ENCODE measurements at regions not wholly inside any gene's neighbourhood (a gene's known extent, or its start where the extent isn't known, plus 50 kb on each side); places are given as distances from the start of the nearest gene placed in this dataset.
"Not testable (repeated sequence)": the region's sequence is repeated elsewhere in the genome, so short reads cannot be mapped to it uniquely, and the experiment has no call there.

GRCh38 chr10:109663122-109663521 lies 260.2 kb downstream of the XPNPEP1 start:
- no peak for DNase-seq (ENCODE audit: low spot score)

DNA sequence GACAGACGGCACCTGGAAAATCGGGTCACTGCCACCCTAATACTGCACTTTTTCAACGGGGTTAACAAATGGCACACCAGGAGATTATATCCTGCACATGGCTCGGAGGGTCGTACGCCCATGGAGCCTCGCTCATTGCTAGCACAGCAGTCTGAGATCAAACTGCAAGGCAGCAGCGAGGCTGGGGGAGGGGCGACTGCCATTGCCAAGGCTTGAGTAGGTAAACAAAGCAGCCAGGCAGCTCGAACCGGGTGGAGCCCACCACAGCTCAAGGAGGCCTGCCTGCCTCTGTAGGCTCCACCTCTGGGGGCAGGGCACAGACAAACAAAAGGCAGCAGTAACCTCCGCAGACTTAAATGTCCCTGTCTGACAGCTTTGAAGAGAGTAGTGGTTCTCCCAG lies 270.7 kb downstream of the XPNPEP1 start:
- not testable (repeated sequence) for DNase-seq (ENCODE audit: low spot score)

DNA sequence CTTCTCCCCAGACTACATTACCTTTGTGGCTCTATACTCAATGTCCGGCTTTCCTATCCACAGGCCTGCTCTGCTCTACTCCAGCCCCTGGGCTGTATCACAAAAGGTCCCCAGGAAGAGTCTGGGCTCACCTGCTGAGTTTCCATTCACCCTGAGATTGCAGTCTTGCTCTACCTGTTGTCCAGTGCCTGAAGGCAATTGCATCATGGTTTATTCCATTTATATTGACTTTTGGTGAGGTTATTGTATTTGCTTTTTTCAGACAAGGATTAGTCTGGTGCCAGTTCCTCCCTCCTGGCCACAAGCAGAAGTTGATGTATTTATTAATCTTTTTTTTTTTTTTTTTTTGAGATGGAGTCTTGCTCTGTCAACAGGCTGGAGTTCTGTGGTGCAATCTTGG lies 273.1 kb downstream of the XPNPEP1 start:
- no peak for DNase-seq (ENCODE audit: low spot score)

DNA sequence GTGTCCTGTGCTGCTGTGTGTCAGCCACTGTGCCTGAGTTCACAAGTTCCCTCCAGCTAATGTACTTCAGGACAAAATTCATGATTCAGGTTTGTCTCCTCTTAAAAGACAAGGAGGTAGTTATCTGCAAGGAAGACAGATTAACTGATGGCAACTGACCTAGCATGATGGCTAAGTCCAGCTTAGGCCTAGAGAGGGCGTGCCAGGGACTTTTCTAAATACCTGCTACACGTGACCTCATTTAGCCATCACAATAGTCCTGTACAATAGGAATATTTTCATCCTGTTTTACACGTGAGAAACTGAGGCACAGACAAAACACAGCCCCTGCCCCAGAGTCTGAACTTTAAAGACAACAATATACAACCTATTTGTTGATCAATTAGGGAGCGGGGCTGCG lies 275.7 kb downstream of the XPNPEP1 start:
- DNase-seq (ENCODE audit: low spot score): no peak

DNA sequence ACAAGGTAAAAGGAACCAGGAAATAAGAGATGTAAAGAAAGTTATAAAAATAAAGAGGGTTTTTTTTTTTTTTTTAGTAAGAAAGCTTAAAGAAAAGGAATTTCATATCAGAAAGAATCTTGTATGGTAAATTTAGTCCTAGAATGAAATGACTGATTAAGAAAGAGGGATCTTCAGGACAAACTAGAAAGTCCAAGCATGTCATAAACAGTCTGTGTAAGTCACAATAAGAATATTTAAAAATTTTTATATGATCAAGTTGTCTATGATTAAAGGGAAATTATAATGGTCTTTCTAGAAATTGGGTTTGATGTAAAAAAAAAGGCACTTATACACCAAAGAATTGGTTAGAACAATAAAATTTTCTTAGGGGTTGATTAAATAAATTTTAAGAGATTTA lies 289.5 kb downstream of the XPNPEP1 start:
- no peak for DNase-seq (ENCODE audit: low spot score)

GRCh38 chr10:109633017-109633416 lies 290.3 kb downstream of the XPNPEP1 start:
- not testable (repeated sequence) for DNase-seq (ENCODE audit: low spot score)

DNA sequence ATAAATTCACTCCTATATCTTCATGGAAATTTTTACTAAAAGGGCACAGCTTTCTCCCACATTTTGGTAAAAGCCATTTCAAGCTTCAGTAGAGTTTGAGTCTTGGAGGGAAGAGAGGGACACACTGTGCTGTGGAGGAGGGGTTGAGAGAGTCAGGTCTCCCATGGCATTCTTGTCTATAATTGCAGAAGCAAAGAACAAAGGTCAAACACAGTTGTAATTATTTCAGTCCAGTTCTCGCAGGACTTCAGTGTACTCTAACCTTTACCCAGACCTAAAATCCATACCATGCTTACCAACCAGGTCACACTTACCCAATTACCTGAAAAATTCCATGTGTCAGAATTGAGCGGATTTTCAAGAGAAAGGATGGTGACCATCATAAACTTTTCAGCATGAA lies 298.4 kb downstream of the XPNPEP1 start:
- DNase-seq (ENCODE audit: low spot score): no peak

- no peak for DNase-seq (ENCODE audit: low spot score)
Observed at GRCh38 chr10:109622566-109622965, 300.7 kb downstream of the XPNPEP1 start.

- no peak for DNase-seq (ENCODE audit: low spot score)
Observed at GRCh38 chr10:109620396-109620795, 302.9 kb downstream of the XPNPEP1 start.

GRCh38 chr10:109619914-109620313 lies 303.4 kb downstream of the XPNPEP1 start:
- no peak for DNase-seq (ENCODE audit: low spot score)

DNA sequence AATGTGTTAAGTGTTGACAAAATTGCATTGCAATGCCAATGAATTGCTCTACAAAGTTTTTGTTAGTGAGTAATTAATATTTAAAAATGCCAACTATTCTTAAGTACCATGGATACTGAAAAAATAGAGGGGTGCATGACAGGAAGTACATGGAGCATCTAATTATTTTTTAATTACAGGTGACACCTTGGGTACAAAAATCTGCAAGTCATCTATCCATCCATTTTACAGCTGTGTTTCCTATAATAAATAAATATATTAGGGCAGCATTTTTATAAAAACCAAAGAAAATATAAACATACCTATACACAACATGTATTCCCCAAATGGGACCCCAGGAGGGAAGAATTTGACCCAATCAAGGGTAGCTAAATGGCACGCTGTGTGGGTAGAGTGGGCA lies 304.6 kb downstream of the XPNPEP1 start:
- no peak for DNase-seq (ENCODE audit: low spot score)

GRCh38 chr10:109618301-109618700 lies 305.0 kb downstream of the XPNPEP1 start:
- DNase-seq (ENCODE audit: low spot score): no peak

- DNase-seq (ENCODE audit: low spot score): no peak
Observed at GRCh38 chr10:109616359-109616980, 306.8 kb downstream of the XPNPEP1 start.

- DNase-seq (ENCODE audit: low spot score): not testable (repeated sequence)
Observed at GRCh38 chr10:109595356-109595755, 328.0 kb downstream of the XPNPEP1 start.

- DNase-seq (ENCODE audit: low spot score): no peak
Observed at GRCh38 chr10:109593682-109594081, 329.6 kb downstream of the XPNPEP1 start.

GRCh38 chr10:109592391-109592790 lies 330.9 kb downstream of the XPNPEP1 start:
- no peak for DNase-seq (ENCODE audit: low spot score)

GRCh38 chr10:109591601-109592000 lies 331.7 kb downstream of the XPNPEP1 start:
- no peak for DNase-seq (ENCODE audit: low spot score)

DNA sequence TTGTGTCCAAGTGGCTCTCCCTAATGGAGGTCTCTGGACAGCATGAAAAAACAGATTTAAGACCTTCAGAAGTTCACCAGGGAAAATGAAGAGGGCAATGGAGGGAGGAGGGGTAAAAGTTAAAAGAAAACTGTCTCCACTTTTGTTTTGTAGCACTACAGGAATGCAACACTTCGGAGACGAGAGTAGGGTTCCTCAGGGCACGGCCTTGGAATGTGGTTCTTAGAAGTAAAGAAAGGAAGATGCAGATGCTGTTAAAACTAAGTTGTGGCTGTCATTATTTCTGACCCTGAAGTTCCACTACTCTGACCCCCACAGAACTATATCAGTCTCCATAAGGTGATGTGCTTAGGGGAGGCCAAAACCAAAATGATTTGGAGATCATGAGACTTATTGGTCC lies 335.1 kb downstream of the XPNPEP1 start:
- DNase-seq (ENCODE audit: low spot score): no peak

DNA sequence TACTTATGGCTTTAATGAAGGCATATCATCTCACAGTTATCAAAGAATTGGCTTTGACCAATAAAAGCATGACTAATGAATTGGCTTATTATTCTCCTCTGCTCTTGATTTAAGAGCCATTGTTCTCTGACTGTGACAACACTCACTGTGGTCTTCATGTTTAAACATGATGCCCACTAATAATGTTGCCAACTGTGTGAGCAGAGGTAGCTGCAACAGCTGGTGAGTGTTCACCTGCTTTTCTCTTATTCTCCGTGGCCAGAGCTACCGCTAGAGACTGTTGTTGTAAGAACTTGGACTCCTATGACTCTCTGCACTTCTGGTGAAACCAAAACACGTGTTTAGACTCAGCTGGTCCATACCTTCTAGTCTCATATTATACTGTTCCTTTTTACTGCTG lies 335.9 kb downstream of the XPNPEP1 start:
- no peak for DNase-seq (ENCODE audit: low spot score)

- no peak for DNase-seq (ENCODE audit: low spot score)
Observed at GRCh38 chr10:109556399-109556798, 366.9 kb downstream of the XPNPEP1 start.

DNA sequence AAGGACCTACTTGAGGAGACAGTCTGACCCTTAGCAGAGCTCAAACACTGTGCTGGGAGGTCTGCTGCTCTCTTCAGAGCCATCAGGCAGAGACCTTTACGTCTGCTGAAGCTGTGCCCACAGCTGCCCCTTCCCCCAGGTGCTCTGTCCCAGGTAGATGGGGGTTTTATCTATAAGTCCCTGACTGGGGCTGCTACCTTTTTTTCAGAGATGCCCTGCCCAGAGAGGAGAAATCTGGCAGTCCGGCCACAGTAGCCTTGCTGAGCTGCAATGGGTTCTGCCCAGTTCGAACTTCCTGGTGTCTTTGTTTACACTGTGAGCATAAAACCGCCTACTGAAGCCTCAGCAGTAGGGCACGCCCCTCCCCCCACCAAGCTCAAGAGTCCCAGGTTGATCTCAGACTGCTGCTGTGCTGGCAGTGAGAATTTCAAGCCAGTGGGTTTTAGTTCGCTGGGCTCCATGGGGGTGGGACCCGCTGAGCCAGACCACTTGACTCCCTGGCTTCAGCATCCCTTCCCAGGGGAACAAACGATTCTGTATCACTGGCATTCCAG lies 381.2 kb downstream of the XPNPEP1 start:
- DNase-seq (ENCODE audit: low spot score): not testable (repeated sequence)

DNA sequence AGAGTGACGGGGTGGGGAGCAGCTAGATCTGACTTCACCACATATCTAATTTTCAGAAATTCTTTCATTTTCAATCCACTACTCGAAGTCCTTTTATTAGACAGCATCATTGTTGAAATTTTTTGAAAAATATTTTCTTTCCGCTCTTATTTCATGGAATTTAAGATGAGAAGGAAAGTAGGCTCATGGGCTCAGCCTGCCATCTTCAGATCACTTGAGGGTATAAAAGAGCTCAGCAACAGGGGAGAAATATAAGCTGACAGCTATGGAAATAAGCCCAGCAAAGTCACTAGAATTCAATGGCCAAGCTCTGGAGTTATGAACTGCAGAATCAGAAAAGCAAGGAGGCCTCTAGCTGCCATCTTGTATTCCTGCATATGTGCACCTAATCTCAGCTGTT lies 389.1 kb downstream of the XPNPEP1 start:
- DNase-seq (ENCODE audit: low spot score): no peak

DNA sequence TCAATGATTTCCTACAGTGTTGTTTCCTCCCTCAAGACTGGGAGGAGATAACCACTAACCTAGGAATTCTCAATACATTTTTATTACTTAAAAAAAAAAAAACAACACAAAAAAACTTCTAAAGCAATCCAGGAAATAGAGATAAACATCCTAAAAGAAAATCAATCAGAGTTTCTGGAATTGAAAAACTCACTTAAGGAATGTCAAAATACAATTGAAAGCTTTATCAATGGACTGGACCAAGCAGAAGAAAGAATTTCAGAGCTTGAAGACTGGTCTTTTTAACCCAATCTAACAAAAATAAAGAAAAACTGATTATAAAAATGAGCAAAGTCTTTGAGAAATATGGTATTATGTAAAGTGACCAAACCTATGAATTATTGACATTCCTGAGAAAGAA lies 394.1 kb downstream of the XPNPEP1 start:
- no peak for DNase-seq (ENCODE audit: low spot score)

GRCh38 chr10:109517748-109518147 lies 405.6 kb downstream of the XPNPEP1 start:
- DNase-seq (ENCODE audit: low spot score): no peak

All from mesenteric fat pad (tissue), 1 donor.